ENCODE measurements at regions not wholly inside any gene's neighbourhood (a gene's known extent, or its start where the extent isn't known, plus 50 kb on each side); places are given as distances from the start of the nearest gene placed in this dataset.

- H3K79me2 ChIP-seq (ENCODE audit: control insufficient read depth, insufficient read depth, low read length), result no peaks in the 10 kb centered on the region
- BruUV-seq (replicated peaks), result no TSS peak
- ChIA-PET SMC1A (ENCODE audit: uncharacterized antibody, unreplicated experiment) (interaction anchor here (1.2 to 1.4 kb wide), 2 partner anchors 12 to 14 kb away, joined by 3 read pairs; no protein-coding TSS in a partner anchor), CTCF (interaction anchor here (0.7 kb wide), 1 partner anchor 43 kb away, joined by 3 read pairs; no protein-coding TSS in a partner anchor), POLR2A (no interaction called here), RAD21 (ENCODE audit: unreplicated experiment) (no interaction called here)
- intact Hi-C loops (cut with micrococcal nuclease; ENCODE audit: unreplicated experiment), result no loop called here
- FAIRE-seq, result no peak
- H3K27me3 ChIP-seq (replicated peaks in 1 of 2; ENCODE audit: control insufficient read depth in 2 of 2, insufficient read depth in 2 of 2, low read length in 1 of 2), result no peaks in the 10 kb centered on the region
- no peaks in the 10 kb centered on the region for H3K4me1 ChIP-seq (ENCODE audit: control insufficient read depth, insufficient read depth, low read length)
- H2AFZ ChIP-seq (ENCODE audit: control insufficient read depth, low read depth, low read length), result no peak overlapping the region
- no peak overlapping the region for H3K4me3 ChIP-seq
- H4K20me1 ChIP-seq (ENCODE audit: control insufficient read depth, insufficient read depth), result no peaks in the 10 kb centered on the region
- H3K27ac ChIP-seq (ENCODE audit: control insufficient read depth, insufficient read depth), result no peak overlapping the region
- in situ Hi-C loops (cut with MboI), result no loop called here
- no peaks in the 10 kb centered on the region for H3K36me3 ChIP-seq (ENCODE audit: control insufficient read depth in 2 of 2, insufficient read depth in 2 of 2, low read length in 1 of 2)
- H3K9ac ChIP-seq (ENCODE audit: control insufficient read depth, insufficient read depth, low read length), result no peak overlapping the region
- no peak overlapping the region for H3K4me2 ChIP-seq (ENCODE audit: control insufficient read depth, insufficient read depth)
- 11% methylated on average over 4 of the region's 4 CpGs for WGBS (ENCODE audit: insufficient coverage, insufficient replicate concordance, low lambda C conversion rate, missing lambda C conversion rate)
- TF ChIP-seq CBX5 (IDR thresholded peaks at IDR 0.05; ENCODE audit: low read depth), result no peak
- no peak for TF ChIP-seq BCL3 (IDR thresholded peaks at IDR 0.05; ENCODE audit: borderline replicate concordance, insufficient read depth, low read depth, low read length, poor library complexity, severe bottlenecking)
- no peak for TF ChIP-seq NR2C2 (IDR thresholded peaks at IDR 0.05; ENCODE audit: borderline replicate concordance, control insufficient read depth, insufficient read length, low read depth)
- no peak for TF ChIP-seq NKRF (conservative IDR thresholded peaks at IDR 0.05)
- TF ChIP-seq TARDBP (IDR thresholded peaks at IDR 0.05; ENCODE audit: borderline replicate concordance), result no peak
- no peak for TF ChIP-seq PAX5 (IDR thresholded peaks at IDR 0.05; ENCODE audit: borderline replicate concordance, low read depth, low read length)
- TF ChIP-seq NFYA (IDR thresholded peaks at IDR 0.05; ENCODE audit: borderline replicate concordance, low read depth, low read length), result no peak
- TF ChIP-seq SMC3 (IDR thresholded peaks at IDR 0.05; ENCODE audit: borderline replicate concordance, low read length), result no peak
- TF ChIP-seq EGR1 (IDR thresholded peaks at IDR 0.05; ENCODE audit: borderline replicate concordance in 1 of 2, low read depth in 2 of 2, low read length in 2 of 2), result no peak
- TF ChIP-seq KDM1A (IDR thresholded peaks at IDR 0.05; ENCODE audit: borderline replicate concordance), result no peak
- TF ChIP-seq FOXK2 (IDR thresholded peaks at IDR 0.05), result no peak
- no peak for TF ChIP-seq DPF2 (IDR thresholded peaks at IDR 0.05)
- TF ChIP-seq POLR2AphosphoS2 (IDR thresholded peaks at IDR 0.05; ENCODE audit: low read depth, low read length), result no peak
- no peaks in the 10 kb centered on the region for H3K9me3 ChIP-seq (replicated peaks; ENCODE audit: control insufficient read depth, insufficient read depth, low read length)
- no peak for DNase-seq (ENCODE audit: low read depth, low spot score)
- ATAC-seq, result no peak
These were observed 499.1 kb upstream of the MPDZ start for GRCh38 chr9:13778631-13779030.
